ENCODE measurements at regions not wholly inside any gene's neighbourhood (a gene's known extent, or its start where the extent isn't known, plus 50 kb on each side); places are given as distances from the start of the nearest gene placed in this dataset.

DNA sequence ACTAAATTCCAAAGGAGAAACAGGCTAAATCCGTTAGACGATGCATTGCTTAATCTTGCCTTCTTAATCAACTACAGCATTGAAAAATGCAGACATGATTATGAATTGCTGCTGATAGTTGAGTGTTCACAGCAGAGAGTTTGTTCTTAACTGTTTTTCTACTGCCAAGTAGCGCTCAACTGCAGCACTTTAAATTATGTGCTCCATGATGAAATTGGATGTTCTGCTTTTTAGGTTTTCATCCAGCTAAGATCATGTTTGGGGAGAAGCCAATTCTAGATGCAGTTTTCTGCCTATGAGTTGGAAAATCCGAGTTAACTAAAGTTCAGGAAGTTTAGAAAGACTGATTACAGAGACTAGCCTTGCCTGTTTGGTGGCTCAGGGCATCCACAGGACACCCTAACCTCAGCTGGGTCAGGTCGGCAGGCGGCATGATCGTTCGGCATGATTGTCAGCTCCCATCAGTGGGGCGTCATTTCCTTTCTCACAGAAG, 119.4 kb upstream of the PIEZO2 start:
- DNase-seq (ENCODE audit: low spot score), result no peak
- H3K27ac Mint-ChIP-seq (ENCODE audit: unreplicated experiment), result peak overlapping the region; percentile 33
- peaks cover 1% of the 10 kb centered on the region for H3K36me3 Mint-ChIP-seq (ENCODE audit: low read depth)
- H3K9me3 Mint-ChIP-seq (ENCODE audit: low read depth), result peaks cover 4% of the 10 kb centered on the region
- TF ChIP-seq, protein P1, sequence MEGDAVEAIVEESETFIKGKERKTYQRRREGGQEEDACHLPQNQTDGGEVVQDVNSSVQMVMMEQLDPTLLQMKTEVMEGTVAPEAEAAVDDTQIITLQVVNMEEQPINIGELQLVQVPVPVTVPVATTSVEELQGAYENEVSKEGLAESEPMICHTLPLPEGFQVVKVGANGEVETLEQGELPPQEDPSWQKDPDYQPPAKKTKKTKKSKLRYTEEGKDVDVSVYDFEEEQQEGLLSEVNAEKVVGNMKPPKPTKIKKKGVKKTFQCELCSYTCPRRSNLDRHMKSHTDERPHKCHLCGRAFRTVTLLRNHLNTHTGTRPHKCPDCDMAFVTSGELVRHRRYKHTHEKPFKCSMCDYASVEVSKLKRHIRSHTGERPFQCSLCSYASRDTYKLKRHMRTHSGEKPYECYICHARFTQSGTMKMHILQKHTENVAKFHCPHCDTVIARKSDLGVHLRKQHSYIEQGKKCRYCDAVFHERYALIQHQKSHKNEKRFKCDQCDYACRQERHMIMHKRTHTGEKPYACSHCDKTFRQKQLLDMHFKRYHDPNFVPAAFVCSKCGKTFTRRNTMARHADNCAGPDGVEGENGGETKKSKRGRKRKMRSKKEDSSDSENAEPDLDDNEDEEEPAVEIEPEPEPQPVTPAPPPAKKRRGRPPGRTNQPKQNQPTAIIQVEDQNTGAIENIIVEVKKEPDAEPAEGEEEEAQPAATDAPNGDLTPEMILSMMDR (IDR thresholded peaks at IDR 0.05), result no peak
- peaks cover 28% of the 10 kb centered on the region for H3K4me1 Mint-ChIP-seq (ENCODE audit: low read depth)
- H3K27me3 Mint-ChIP-seq (ENCODE audit: low read depth), result no peaks in the 10 kb centered on the region
- peak overlapping the region; percentile 20 for H3K4me3 Mint-ChIP-seq (ENCODE audit: unreplicated experiment)

- Mint-ChIP-seq H3K27me3 (ENCODE audit: low read depth) (no peaks in the 10 kb centered on the region), H3K27ac (ENCODE audit: unreplicated experiment) (no peak overlapping the region), H3K9me3 (ENCODE audit: low read depth) (peaks cover 10% of the 10 kb centered on the region), H3K36me3 (ENCODE audit: low read depth) (peaks cover 6% of the 10 kb centered on the region), H3K4me3 (ENCODE audit: unreplicated experiment) (no peak overlapping the region), H3K4me1 (ENCODE audit: low read depth) (peaks cover 34% of the 10 kb centered on the region)
- DNase-seq (ENCODE audit: low spot score), result no peak
- TF ChIP-seq, protein P1 (IDR thresholded peaks at IDR 0.05), result no peak
Measured at GRCh38 chr18:11268153-11268552, 118.8 kb upstream of the PIEZO2 start.

- Mint-ChIP-seq H3K9me3 (ENCODE audit: low read depth) (peaks cover 10% of the 10 kb centered on the region), H3K27ac (ENCODE audit: unreplicated experiment) (no peak overlapping the region), H3K4me1 (ENCODE audit: low read depth) (peaks cover 34% of the 10 kb centered on the region), H3K36me3 (ENCODE audit: low read depth) (peaks cover 6% of the 10 kb centered on the region), H3K4me3 (ENCODE audit: unreplicated experiment) (no peak overlapping the region), H3K27me3 (ENCODE audit: low read depth) (no peaks in the 10 kb centered on the region)
- TF ChIP-seq, protein P1 (IDR thresholded peaks at IDR 0.05), result no peak
- no peak for DNase-seq (ENCODE audit: low spot score)
Measured at GRCh38 chr18:11266781-11267480, 117.6 kb upstream of the PIEZO2 start.

- TF ChIP-seq, protein P1 (IDR thresholded peaks at IDR 0.05), result no peak
- Mint-ChIP-seq H3K27ac (ENCODE audit: unreplicated experiment) (no peak overlapping the region), H3K27me3 (ENCODE audit: low read depth) (no peaks in the 10 kb centered on the region), H3K9me3 (ENCODE audit: low read depth) (peaks cover 10% of the 10 kb centered on the region), H3K4me1 (ENCODE audit: low read depth) (peaks cover 35% of the 10 kb centered on the region), H3K36me3 (ENCODE audit: low read depth) (peaks cover 6% of the 10 kb centered on the region), H3K4me3 (ENCODE audit: unreplicated experiment) (no peak overlapping the region)
- DNase-seq (ENCODE audit: low spot score), result no peak
Measured at GRCh38 chr18:11261486-11261885, 112.1 kb upstream of the PIEZO2 start.

- Mint-ChIP-seq H3K9me3 (ENCODE audit: low read depth) (peaks cover 10% of the 10 kb centered on the region), H3K4me3 (ENCODE audit: unreplicated experiment) (no peak overlapping the region), H3K27me3 (ENCODE audit: low read depth) (no peaks in the 10 kb centered on the region), H3K36me3 (ENCODE audit: low read depth) (peaks cover 6% of the 10 kb centered on the region), H3K4me1 (ENCODE audit: low read depth) (peaks cover 34% of the 10 kb centered on the region), H3K27ac (ENCODE audit: unreplicated experiment) (no peak overlapping the region)
- DNase-seq (ENCODE audit: low spot score), result no peak
- TF ChIP-seq, protein P1 (IDR thresholded peaks at IDR 0.05), result no peak
Measured at GRCh38 chr18:11260961-11261461, 111.6 kb upstream of the PIEZO2 start.

Data from chondrocyte (in vitro differentiated cells).